ENCODE measurements at regions not wholly inside any gene's neighbourhood (a gene's known extent, or its start where the extent isn't known, plus 50 kb on each side); places are given as distances from the start of the nearest gene placed in this dataset.

- DNase-seq (ENCODE audit: low spot score) (no peak), ATAC-seq (no peak)
- Mint-ChIP-seq H3K4me3 (no peak overlapping the region), H3K36me3 (no peaks in the 10 kb centered on the region), H3K4me1 (no peaks in the 10 kb centered on the region), H3K27ac (no peak overlapping the region), H3K9me3 (no peaks in the 10 kb centered on the region), H3K27me3 (ENCODE audit: low read depth) (no peaks in the 10 kb centered on the region)
- ChIA-PET POLR2A (no interaction called here), CTCF (interaction anchor here (0.6 to 2.8 kb wide), 2 partner anchors 92 to 276 kb away, joined by 3 to 13 read pairs; partner anchors contain the start of gene SEMA6D)
- no peak for TF ChIP-seq MLX (CRISPR knock-in tag; IDR thresholded peaks at IDR 0.05)
- TF ChIP-seq ZNF121 (CRISPR knock-in tag; IDR thresholded peaks at IDR 0.05): no peak
- no peak for TF ChIP-seq CREM (CRISPR knock-in tag; IDR thresholded peaks at IDR 0.05)
- TF ChIP-seq ZSCAN18 (CRISPR knock-in tag; IDR thresholded peaks at IDR 0.05): no peak
- no peak for TF ChIP-seq CTCF (IDR thresholded peaks at IDR 0.05)
- TF ChIP-seq ZNF232 (CRISPR knock-in tag; IDR thresholded peaks at IDR 0.05): no peak
- no peak for TF ChIP-seq SMAD4 (CRISPR knock-in tag; IDR thresholded peaks at IDR 0.05)
- TF ChIP-seq ELF4 (CRISPR knock-in tag; IDR thresholded peaks at IDR 0.05; ENCODE audit: low read depth): no peak
- no peak for TF ChIP-seq ZNF263 (CRISPR knock-in tag; IDR thresholded peaks at IDR 0.05; ENCODE audit: low read depth)
- TF ChIP-seq JAZF1 (CRISPR knock-in tag; IDR thresholded peaks at IDR 0.05): no peak
- TF ChIP-seq RORB (CRISPR knock-in tag; IDR thresholded peaks at IDR 0.05): no peak
Measured at GRCh38 chr15:47993051-47993450, 127.7 kb upstream of the SLC24A5 start.

- ATAC-seq (no peak), DNase-seq (ENCODE audit: low spot score) (no peak)
- no peak for TF ChIP-seq E2F1 (CRISPR knock-in tag; IDR thresholded peaks at IDR 0.05)
- no peak for TF ChIP-seq TEAD1 (CRISPR knock-in tag; IDR thresholded peaks at IDR 0.05)
- no peak for TF ChIP-seq TCF7 (CRISPR knock-in tag; IDR thresholded peaks at IDR 0.05; ENCODE audit: low read depth)
- TF ChIP-seq MAX (CRISPR knock-in tag; IDR thresholded peaks at IDR 0.05): no peak
- no peak for TF ChIP-seq MYBL2 (CRISPR knock-in tag; IDR thresholded peaks at IDR 0.05)
- TF ChIP-seq HMGXB4 (CRISPR knock-in tag; IDR thresholded peaks at IDR 0.05): no peak
- no peak for TF ChIP-seq ZNF121 (CRISPR knock-in tag; IDR thresholded peaks at IDR 0.05)
- TF ChIP-seq SMAD4 (CRISPR knock-in tag; IDR thresholded peaks at IDR 0.05): no peak
- TF ChIP-seq ZMAT4 (CRISPR knock-in tag; IDR thresholded peaks at IDR 0.05): no peak
- TF ChIP-seq E2F4 (CRISPR knock-in tag; IDR thresholded peaks at IDR 0.05; ENCODE audit: borderline replicate concordance, low read depth): no peak
- no peak for TF ChIP-seq JUN (CRISPR knock-in tag; IDR thresholded peaks at IDR 0.05)
- no peak for TF ChIP-seq ZBTB21 (CRISPR knock-in tag; IDR thresholded peaks at IDR 0.05; ENCODE audit: borderline replicate concordance)
- Mint-ChIP-seq H3K4me1 (peaks cover 16% of the 10 kb centered on the region), H3K27me3 (ENCODE audit: low read depth) (no peaks in the 10 kb centered on the region), H3K4me3 (no peak overlapping the region), H3K36me3 (no peaks in the 10 kb centered on the region), H3K9me3 (peaks cover 8% of the 10 kb centered on the region), H3K27ac (no peak overlapping the region)
- ChIA-PET POLR2A (no interaction called here), CTCF (interaction anchor here (0.7 to 4.1 kb wide), 3 partner anchors 9 to 88 kb away, joined by 3 to 14 read pairs (median 11); no protein-coding TSS in a partner anchor)
Measured at GRCh38 chr15:47997195-47998080, 123.4 kb upstream of the SLC24A5 start.
